AML-193 (cell line): ENCODE measurements at regions not wholly inside any gene's neighbourhood (a gene's known extent, or its start where the extent isn't known, plus 50 kb on each side); places are given as distances from the start of the nearest gene placed in this dataset.
A peak's percentile ranks its signal among the peaks of the same experiment; 100 is the strongest.
"Not testable (repeated sequence)": the region's sequence is repeated elsewhere in the genome, so short reads cannot be mapped to it uniquely, and the experiment has no call there.

Experiments used
- DNase-seq, 2 experiments: peaks; one replicate each; lab custom pipeline; 2025; lab: John Stamatoyannopoulos, UW

- DNase-seq = no peak
These were observed 903.2 kb downstream of the C4orf33 start for GRCh38 chr4:129999156-129999555.

- DNase-seq = no peak
These were observed 912.5 kb downstream of the C4orf33 start for GRCh38 chr4:130008461-130008860.

- not testable (repeated sequence) for DNase-seq
These were observed 916.9 kb downstream of the C4orf33 start for GRCh38 chr4:130012806-130013205.

GRCh38 chr4:130021706-130022105, 925.8 kb downstream of the C4orf33 start:
- no peak for DNase-seq

- no peak for DNase-seq
These were observed 927.1 kb downstream of the C4orf33 start for GRCh38 chr4:130023088-130023487.

GRCh38 chr4:130025701-130026100, 929.7 kb downstream of the C4orf33 start:
- DNase-seq = no peak

GRCh38 chr4:130026185-130026584, 930.2 kb downstream of the C4orf33 start:
- DNase-seq = no peak

- no peak for DNase-seq
These were observed 932.0 kb downstream of the C4orf33 start for GRCh38 chr4:130027973-130028372.

- DNase-seq = peak in 1 of 2 experiments; percentile 20
These were observed 932.6 kb downstream of the C4orf33 start for GRCh38 chr4:130028552-130028951.

- DNase-seq = no peak
These were observed 933.5 kb downstream of the C4orf33 start for GRCh38 chr4:130029442-130029841.

- DNase-seq = no peak
These were observed 935.9 kb downstream of the C4orf33 start for GRCh38 chr4:130031858-130032257.

GRCh38 chr4:130033657-130034056, 937.7 kb downstream of the C4orf33 start:
- DNase-seq = not testable (repeated sequence)

- no peak for DNase-seq
These were observed 938.9 kb downstream of the C4orf33 start for GRCh38 chr4:130034876-130035275.

GRCh38 chr4:130035391-130035790, 939.4 kb downstream of the C4orf33 start:
- DNase-seq = no peak

- not testable (repeated sequence) for DNase-seq
These were observed 941.9 kb downstream of the C4orf33 start for GRCh38 chr4:130037866-130038265.

- not testable (repeated sequence) for DNase-seq
These were observed 942.6 kb downstream of the C4orf33 start for GRCh38 chr4:130038540-130038939.

- no peak for DNase-seq
These were observed 947.8 kb downstream of the C4orf33 start for GRCh38 chr4:130043732-130044160.

- DNase-seq = no peak
These were observed 949.0 kb downstream of the C4orf33 start for GRCh38 chr4:130044788-130045531.

- no peak for DNase-seq
These were observed 957.8 kb downstream of the C4orf33 start for GRCh38 chr4:130053723-130054122.

- DNase-seq = no peak
These were observed 959.0 kb downstream of the C4orf33 start for GRCh38 chr4:130054908-130055307.

- no peak for DNase-seq
These were observed 960.3 kb downstream of the C4orf33 start for GRCh38 chr4:130056286-130056685.

- DNase-seq = no peak
These were observed 968.5 kb downstream of the C4orf33 start for GRCh38 chr4:130064471-130064870.

- no peak for DNase-seq
These were observed 971.5 kb downstream of the C4orf33 start for GRCh38 chr4:130067419-130067818.

GRCh38 chr4:130068072-130068471, 972.1 kb downstream of the C4orf33 start:
- no peak for DNase-seq
